ENCODE measurements at regions not wholly inside any gene's neighbourhood (a gene's known extent, or its start where the extent isn't known, plus 50 kb on each side); places are given as distances from the start of the nearest gene placed in this dataset.

DNA sequence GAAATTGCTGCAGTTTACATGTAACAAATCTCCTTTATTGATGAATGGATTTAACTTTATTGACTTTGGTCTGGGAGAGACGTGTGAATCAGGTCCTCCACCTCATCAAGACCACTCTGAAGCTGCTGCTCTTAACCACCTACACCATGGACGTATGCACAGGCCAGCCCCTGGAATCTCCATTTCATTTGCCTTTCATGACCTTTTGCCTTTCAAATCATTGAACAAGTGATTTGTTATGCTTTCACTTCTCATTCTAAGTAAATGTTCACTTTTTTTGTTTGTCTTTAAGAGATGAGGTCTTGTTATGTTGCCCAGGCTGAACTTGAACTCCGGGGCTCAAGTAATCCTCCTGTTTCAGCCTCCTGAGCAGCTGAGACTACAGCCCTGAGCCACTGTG, 240.0 kb upstream of the SERP2 start:
- TF ChIP-seq, protein P1, sequence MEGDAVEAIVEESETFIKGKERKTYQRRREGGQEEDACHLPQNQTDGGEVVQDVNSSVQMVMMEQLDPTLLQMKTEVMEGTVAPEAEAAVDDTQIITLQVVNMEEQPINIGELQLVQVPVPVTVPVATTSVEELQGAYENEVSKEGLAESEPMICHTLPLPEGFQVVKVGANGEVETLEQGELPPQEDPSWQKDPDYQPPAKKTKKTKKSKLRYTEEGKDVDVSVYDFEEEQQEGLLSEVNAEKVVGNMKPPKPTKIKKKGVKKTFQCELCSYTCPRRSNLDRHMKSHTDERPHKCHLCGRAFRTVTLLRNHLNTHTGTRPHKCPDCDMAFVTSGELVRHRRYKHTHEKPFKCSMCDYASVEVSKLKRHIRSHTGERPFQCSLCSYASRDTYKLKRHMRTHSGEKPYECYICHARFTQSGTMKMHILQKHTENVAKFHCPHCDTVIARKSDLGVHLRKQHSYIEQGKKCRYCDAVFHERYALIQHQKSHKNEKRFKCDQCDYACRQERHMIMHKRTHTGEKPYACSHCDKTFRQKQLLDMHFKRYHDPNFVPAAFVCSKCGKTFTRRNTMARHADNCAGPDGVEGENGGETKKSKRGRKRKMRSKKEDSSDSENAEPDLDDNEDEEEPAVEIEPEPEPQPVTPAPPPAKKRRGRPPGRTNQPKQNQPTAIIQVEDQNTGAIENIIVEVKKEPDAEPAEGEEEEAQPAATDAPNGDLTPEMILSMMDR (IDR thresholded peaks at IDR 0.05; ENCODE audit: insufficient read depth, low read length, missing control alignments) = no peak
- CTCF ChIA-PET = no interaction called here
- no peak overlapping the region for H3K4me3 ChIP-seq (ENCODE audit: low read depth, low read length)
- POLR2A ChIA-PET = interaction anchor here (0.6 to 1.3 kb wide), 2 partner anchors 8 to 294 kb away, joined by 3 to 4 read pairs; no protein-coding TSS in a partner anchor
- DNase-seq (ENCODE audit: low read depth, low spot score) = no peak

DNA sequence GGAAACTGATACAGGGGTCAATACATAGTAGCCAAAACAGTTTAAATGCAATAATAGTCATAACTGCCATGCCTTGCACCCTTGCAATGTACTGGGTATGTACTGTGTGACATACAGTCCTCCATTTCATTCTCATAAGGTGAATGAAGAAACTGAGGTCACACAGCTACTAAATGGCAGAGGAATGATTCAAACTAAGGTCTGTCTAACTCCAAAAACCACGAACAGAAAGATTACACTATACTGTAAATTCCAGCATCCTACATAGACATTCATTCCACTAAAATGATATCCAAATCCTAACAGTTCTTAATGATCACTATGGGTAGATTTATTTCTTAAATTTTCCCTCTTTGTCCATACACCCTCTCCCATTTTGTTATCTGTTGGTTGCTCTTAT, 238.1 kb upstream of the SERP2 start:
- no peak overlapping the region for H3K4me3 ChIP-seq (ENCODE audit: low read depth, low read length)
- TF ChIP-seq, protein P1 (IDR thresholded peaks at IDR 0.05; ENCODE audit: insufficient read depth, low read length, missing control alignments) = no peak
- no peak for DNase-seq (ENCODE audit: low read depth, low spot score)
- ChIA-PET CTCF (interaction anchor here (0.9 kb wide), 1 partner anchor 230 kb away, joined by 3 read pairs; no protein-coding TSS in a partner anchor), POLR2A (no interaction called here)

DNA sequence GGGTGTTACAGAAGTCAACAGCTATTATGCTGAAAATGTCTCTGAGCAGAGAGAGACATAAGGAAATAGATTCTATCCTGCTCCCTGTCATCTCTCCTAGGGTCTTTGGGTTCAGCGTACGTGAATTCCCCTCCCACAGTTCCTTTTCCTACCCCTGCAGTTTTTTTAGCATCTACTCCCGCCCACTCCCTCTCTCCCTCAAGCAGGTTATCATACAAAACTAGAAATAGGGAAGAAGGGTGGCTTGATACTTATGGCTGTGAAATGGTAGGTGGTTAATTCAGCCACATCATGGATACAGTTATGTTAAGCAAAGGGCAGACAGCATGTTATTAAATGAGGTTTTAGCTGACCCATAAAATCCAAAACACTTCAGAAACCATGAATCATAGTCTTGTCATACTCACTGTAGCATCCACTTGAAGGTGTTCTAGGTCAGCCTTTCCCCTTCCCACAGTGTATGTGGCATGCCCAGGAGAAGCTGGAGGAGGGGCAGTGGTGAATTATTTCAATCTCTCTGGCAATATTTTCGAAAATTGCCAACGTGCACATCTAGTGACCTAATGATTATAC, 236.8 kb upstream of the SERP2 start:
- H3K4me3 ChIP-seq (ENCODE audit: low read depth, low read length) = no peak overlapping the region
- no peak for DNase-seq (ENCODE audit: low read depth, low spot score)
- TF ChIP-seq, protein P1 (IDR thresholded peaks at IDR 0.05; ENCODE audit: insufficient read depth, low read length, missing control alignments) = no peak
- ChIA-PET CTCF (no interaction called here), POLR2A (no interaction called here)

DNA sequence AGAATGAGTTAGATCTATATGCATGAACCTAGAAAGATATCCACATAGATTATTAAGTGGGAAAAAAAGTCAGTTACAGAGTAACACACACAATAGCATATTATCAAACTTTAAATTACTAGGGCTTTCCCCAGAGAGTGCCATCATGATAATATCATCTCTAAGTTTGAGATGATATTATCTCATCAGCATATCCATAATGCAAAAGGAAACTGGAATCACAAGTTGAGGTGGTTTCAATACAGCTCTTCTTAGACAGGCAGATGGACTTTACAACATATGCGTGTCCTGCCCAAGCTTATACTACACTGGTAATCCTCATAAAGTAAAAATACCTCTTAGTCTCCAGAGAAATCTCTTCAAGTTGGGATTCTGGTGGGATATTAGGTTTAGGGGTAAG, 236.2 kb upstream of the SERP2 start:
- no peak overlapping the region for H3K4me3 ChIP-seq (ENCODE audit: low read depth, low read length)
- TF ChIP-seq, protein P1 (IDR thresholded peaks at IDR 0.05; ENCODE audit: insufficient read depth, low read length, missing control alignments) = no peak
- DNase-seq (ENCODE audit: low read depth, low spot score) = no peak
- POLR2A ChIA-PET = no interaction called here
- CTCF ChIA-PET = no interaction called here

DNA sequence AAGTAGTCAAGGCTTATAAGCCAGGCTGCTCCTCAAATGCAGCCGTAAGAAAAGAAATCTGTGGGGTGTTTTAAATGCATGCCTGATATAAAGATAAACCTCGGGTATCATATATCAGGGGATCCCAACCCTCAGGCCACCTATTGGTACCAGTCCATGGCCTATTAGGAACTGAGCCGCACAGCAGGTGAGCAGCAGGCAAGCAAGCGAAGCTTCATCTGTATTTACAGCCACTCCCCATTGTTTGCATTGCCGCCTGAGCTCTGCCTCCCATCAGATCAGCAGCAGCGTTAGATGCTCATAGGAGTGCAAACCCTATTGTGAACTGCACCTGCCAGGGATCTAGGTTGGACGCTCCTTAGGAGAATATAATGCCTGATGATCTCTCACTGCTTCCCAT, 233.5 kb upstream of the SERP2 start:
- TF ChIP-seq, protein P1 (IDR thresholded peaks at IDR 0.05; ENCODE audit: insufficient read depth, low read length, missing control alignments) = no peak
- no peak overlapping the region for H3K4me3 ChIP-seq (ENCODE audit: low read depth, low read length)
- DNase-seq (ENCODE audit: low read depth, low spot score) = no peak
- CTCF ChIA-PET = interaction anchor here (0.7 kb wide), 1 partner anchor 297 kb away, joined by 3 read pairs; no protein-coding TSS in a partner anchor
- POLR2A ChIA-PET = no interaction called here

DNA sequence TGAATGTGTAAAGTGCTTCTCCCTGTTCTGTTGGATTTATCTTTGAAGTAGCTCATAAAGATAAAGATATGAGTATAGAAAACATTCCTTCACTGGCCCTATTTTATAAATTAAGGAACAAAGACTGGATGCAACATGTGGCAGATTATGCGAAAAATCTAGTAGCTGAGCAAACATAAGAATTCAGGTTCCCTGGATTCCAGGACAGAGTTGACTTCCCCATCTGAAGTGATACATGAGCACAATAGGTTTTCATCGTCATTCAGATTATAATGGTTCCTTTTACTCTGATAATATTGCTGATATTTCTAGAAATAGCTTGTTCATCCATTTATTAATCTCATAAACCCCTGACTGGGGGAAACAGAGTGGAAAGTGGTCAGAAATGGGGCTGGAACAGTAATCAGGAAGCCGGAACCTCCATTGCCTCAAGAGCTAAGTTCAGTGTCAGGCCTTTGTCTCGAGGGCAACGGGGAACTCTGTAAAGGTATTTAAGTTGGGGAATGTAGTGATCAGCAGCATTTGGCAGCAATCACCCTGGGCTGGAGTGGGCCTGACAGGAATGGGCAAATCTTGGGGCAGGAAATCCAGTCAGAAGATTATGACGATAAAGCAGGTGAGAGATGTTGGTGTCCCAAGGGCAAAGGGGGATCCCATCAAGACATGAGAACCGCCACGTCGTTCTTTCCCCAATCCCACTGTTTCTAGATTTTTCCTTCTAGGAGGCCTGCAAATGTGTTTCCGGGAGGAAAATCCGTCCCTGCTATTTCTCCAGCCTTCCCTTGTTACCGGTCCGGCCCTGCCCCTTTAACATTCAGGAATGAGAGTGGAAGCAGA, 232.5 kb upstream of the SERP2 start:
- DNase-seq (ENCODE audit: low read depth, low spot score) = no peak
- CTCF ChIA-PET = interaction anchor here (0.7 to 1.6 kb wide), 4 partner anchors 9 to 298 kb away, joined by 3 to 8 read pairs (median 4); no protein-coding TSS in a partner anchor
- POLR2A ChIA-PET = interaction anchor here (0.5 to 0.8 kb wide), 2 partner anchors 296 to 700 kb away, joined by 3 read pairs; no protein-coding TSS in a partner anchor
- peak overlapping the region; percentile 70 for H3K4me3 ChIP-seq (ENCODE audit: low read depth, low read length)
- TF ChIP-seq, protein P1 (IDR thresholded peaks at IDR 0.05; ENCODE audit: insufficient read depth, low read length, missing control alignments) = no peak

Data from AG04449 (cell line).